ENCODE measurements at regions not wholly inside any gene's neighbourhood (a gene's known extent, or its start where the extent isn't known, plus 50 kb on each side); places are given as distances from the start of the nearest gene placed in this dataset.

- no peak overlapping the region for H3K4me3 Mint-ChIP-seq
- no peak overlapping the region for H2AFZ ChIP-seq (ENCODE audit: low read length)
- no peak overlapping the region for H4K91ac ChIP-seq (ENCODE audit: insufficient read length, low read depth, low read length)
- H3K36me3 Mint-ChIP-seq (ENCODE audit: insufficient read depth in 1 of 3, low read depth in 3 of 3) = no peaks in the 10 kb centered on the region
- H3K79me2 ChIP-seq (ENCODE audit: insufficient read depth, low read length) = no peaks in the 10 kb centered on the region
- H4K5ac ChIP-seq (ENCODE audit: insufficient read length, low read depth, low read length) = no peak overlapping the region
- no peaks in the 10 kb centered on the region for H4K20me1 ChIP-seq (ENCODE audit: control insufficient read depth, insufficient read depth, insufficient read length)
- no peak for DNase-seq
- H3K14ac ChIP-seq (ENCODE audit: insufficient read depth, low read length) = no peak overlapping the region
- no peaks in the 10 kb centered on the region for H3K79me1 ChIP-seq (ENCODE audit: insufficient read depth, low read depth, low read length, poor library complexity, severe bottlenecking)
- no peaks in the 10 kb centered on the region for H3K27me3 Mint-ChIP-seq (ENCODE audit: low read depth)
- WGBS (ENCODE audit: extremely low coverage, insufficient read length, low lambda C conversion rate) = no CpG with 5 or more reads among the region's 2 CpGs
- H3K4ac ChIP-seq (ENCODE audit: low read depth, low read length) = no peak overlapping the region
- H3K27ac ChIP-seq (ENCODE audit: insufficient read length, low read depth, low read length) = no peak overlapping the region
- H3K56ac ChIP-seq (ENCODE audit: insufficient read length, low read depth, low read length) = no peak overlapping the region
- no peaks in the 10 kb centered on the region for H3K23me2 ChIP-seq (ENCODE audit: insufficient read length, low read depth, low read length, poor library complexity, severe bottlenecking)
- H3K9ac ChIP-seq (ENCODE audit: extremely low read depth, insufficient read length, low read length) = no peak overlapping the region
- H3K9me3 ChIP-seq (ENCODE audit: control insufficient read depth, low read depth, low read length) = no peaks in the 10 kb centered on the region
- H2BK5ac ChIP-seq (ENCODE audit: insufficient read length, low read length) = no peak overlapping the region
- no peak overlapping the region for H2AK5ac ChIP-seq (ENCODE audit: insufficient read length, low read length)
- H3K18ac ChIP-seq (ENCODE audit: insufficient read length, low read depth, low read length) = no peak overlapping the region
- no peak overlapping the region for H2BK120ac ChIP-seq (ENCODE audit: low read depth, low read length, poor library complexity, severe bottlenecking)
- H2BK20ac ChIP-seq (ENCODE audit: low read depth, low read length, poor library complexity, severe bottlenecking) = no peak overlapping the region
- no peaks in the 10 kb centered on the region for H3K9me3 Mint-ChIP-seq
- no peak overlapping the region for H2BK15ac ChIP-seq (ENCODE audit: low read depth, low read length)
- no peak overlapping the region for H4K8ac ChIP-seq (replicated peaks; ENCODE audit: insufficient read length, low read depth, low read length)
- H2BK12ac ChIP-seq (ENCODE audit: insufficient read length, low read depth, low read length) = no peak overlapping the region
- no peak overlapping the region for H3K4me2 ChIP-seq (ENCODE audit: insufficient read depth, insufficient read length, low read length)
- H3K27ac Mint-ChIP-seq = no peak overlapping the region
- TF ChIP-seq, protein P1, sequence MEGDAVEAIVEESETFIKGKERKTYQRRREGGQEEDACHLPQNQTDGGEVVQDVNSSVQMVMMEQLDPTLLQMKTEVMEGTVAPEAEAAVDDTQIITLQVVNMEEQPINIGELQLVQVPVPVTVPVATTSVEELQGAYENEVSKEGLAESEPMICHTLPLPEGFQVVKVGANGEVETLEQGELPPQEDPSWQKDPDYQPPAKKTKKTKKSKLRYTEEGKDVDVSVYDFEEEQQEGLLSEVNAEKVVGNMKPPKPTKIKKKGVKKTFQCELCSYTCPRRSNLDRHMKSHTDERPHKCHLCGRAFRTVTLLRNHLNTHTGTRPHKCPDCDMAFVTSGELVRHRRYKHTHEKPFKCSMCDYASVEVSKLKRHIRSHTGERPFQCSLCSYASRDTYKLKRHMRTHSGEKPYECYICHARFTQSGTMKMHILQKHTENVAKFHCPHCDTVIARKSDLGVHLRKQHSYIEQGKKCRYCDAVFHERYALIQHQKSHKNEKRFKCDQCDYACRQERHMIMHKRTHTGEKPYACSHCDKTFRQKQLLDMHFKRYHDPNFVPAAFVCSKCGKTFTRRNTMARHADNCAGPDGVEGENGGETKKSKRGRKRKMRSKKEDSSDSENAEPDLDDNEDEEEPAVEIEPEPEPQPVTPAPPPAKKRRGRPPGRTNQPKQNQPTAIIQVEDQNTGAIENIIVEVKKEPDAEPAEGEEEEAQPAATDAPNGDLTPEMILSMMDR (conservative IDR thresholded peaks at IDR 0.05) = no peak
- peaks cover 34 to 41% of the 10 kb centered on the region in 2 experiments for H3K4me1 Mint-ChIP-seq
- no peak overlapping the region for H3K23ac ChIP-seq (ENCODE audit: insufficient read length, low read depth, low read length)
- no peaks in the 10 kb centered on the region for H3K27me3 ChIP-seq (ENCODE audit: insufficient read depth, low read length)
- no peak overlapping the region for H3T11ph ChIP-seq (ENCODE audit: low read length)
- H3K4me1 ChIP-seq (ENCODE audit: insufficient read depth, low read length) = peaks cover 13% of the 10 kb centered on the region
Observed at GRCh38 chr3:115401298-115401697, 222.0 kb upstream of the GAP43 start.

Data from H9 (cell line).